SU-DHL-6 (cell line): ENCODE measurements at regions not wholly inside any gene's neighbourhood (a gene's known extent, or its start where the extent isn't known, plus 50 kb on each side); places are given as distances from the start of the nearest gene placed in this dataset.

ENCODE experiments used
- H2AFZ ChIP-seq: fragments of 200-600 bp; sonication (generic); 2 replicates; pipeline ENCODE4 v1.6.1; 2014; ENCODE audit warnings: low read depth, mild to moderate bottlenecking, moderate library complexity, mixed read lengths, antibody characterized with exemption, low read length; ENCODE audit not compliant: severe bottlenecking
- H3F3A ChIP-seq: fragments of 200-600 bp; shearing (Covaris generic); 2 replicates; pipeline ENCODE4 v1.6.0; 2016; ENCODE audit warnings: antibody characterized with exemption, mild to moderate bottlenecking; ENCODE audit not compliant: insufficient read depth
- H3K27ac ChIP-seq: fragments of 200-600 bp; sonication (generic); 2 replicates; pipeline ENCODE4 v1.5.1; 2016; ENCODE audit warnings: low read depth, mild to moderate bottlenecking, low read length, moderate library complexity, mixed read lengths
- H3K27me3 ChIP-seq: fragments of 200-600 bp; sonication (generic), shearing (Covaris generic); 2 replicates; pipeline ENCODE4 v1.6.0; 2014; ENCODE audit warnings: mild to moderate bottlenecking, low read length
- H3K36me3 ChIP-seq: fragments of 200-600 bp; sonication (generic); 2 replicates; pipeline ENCODE4 v1.6.1; 2014; ENCODE audit warnings: mild to moderate bottlenecking, low read length, mixed read lengths
- H3K4me2 ChIP-seq: fragments of 300-600, 200-600 bp; shearing (Covaris generic), sonication (generic); 2 replicates; pipeline ENCODE4 v1.6.0; 2014; ENCODE audit warnings: low read length, low read depth, mild to moderate bottlenecking; ENCODE audit not compliant: poor library complexity, severe bottlenecking
- H3K4me3 ChIP-seq: fragments of 200-600 bp; sonication (generic); 2 replicates; pipeline ENCODE4 v1.5.1; 2014; ENCODE audit warnings: antibody characterized with exemption, low read length, mild to moderate bottlenecking, mixed read lengths; ENCODE audit not compliant: insufficient read depth, poor library complexity, severe bottlenecking
- H3K79me2 ChIP-seq: fragments of 200-600 bp; sonication (generic); 2 replicates; pipeline ENCODE4 v1.6.1; 2014; ENCODE audit warnings: mild to moderate bottlenecking, low read length, moderate library complexity; ENCODE audit not compliant: insufficient read depth
- H3K9ac ChIP-seq: fragments of 200-600 bp; sonication (generic); 2 replicates; pipeline ENCODE4 v1.7.0; 2014; ENCODE audit warnings: mild to moderate bottlenecking, low read length
- H3K9me2 ChIP-seq: fragments of 200-600 bp; sonication (generic); replicated peaks from 2 replicates; pipeline ENCODE4 v1.6.1; 2014; ENCODE audit warnings: low read length; ENCODE audit not compliant: insufficient read depth
- H3K9me3 ChIP-seq: fragments of 200-600 bp; sonication (generic); 2 replicates; pipeline ENCODE4 v1.6.1; 2014; ENCODE audit warnings: low read length, mixed read lengths; ENCODE audit not compliant: insufficient read depth
- H4K20me1 ChIP-seq: fragments of 200-600 bp; sonication (generic); 2 replicates; pipeline ENCODE4 v1.6.1; 2014; ENCODE audit warnings: low read depth, mild to moderate bottlenecking, antibody characterized with exemption, low read length, moderate library complexity, mixed read lengths
- CTCF ChIP-seq: fragments of 200-600 bp; sonication (generic); IDR thresholded peaks from one replicate; pipeline ENCODE4 v1.5.1; 2017; ENCODE audit warnings: antibody characterized with exemption, mild to moderate bottlenecking, low read length, moderate library complexity; ENCODE audit not compliant: insufficient read depth, poor library complexity, severe bottlenecking
- EZH2phosphoT487 ChIP-seq: fragments of 200-600 bp; sonication (generic), shearing (Covaris generic); conservative IDR thresholded peaks from 2 replicates; pipeline ENCODE4 v1.6.1; 2018; ENCODE audit warnings: mild to moderate bottlenecking, antibody characterized with exemption, low read length, moderate library complexity, mixed read lengths

DNA sequence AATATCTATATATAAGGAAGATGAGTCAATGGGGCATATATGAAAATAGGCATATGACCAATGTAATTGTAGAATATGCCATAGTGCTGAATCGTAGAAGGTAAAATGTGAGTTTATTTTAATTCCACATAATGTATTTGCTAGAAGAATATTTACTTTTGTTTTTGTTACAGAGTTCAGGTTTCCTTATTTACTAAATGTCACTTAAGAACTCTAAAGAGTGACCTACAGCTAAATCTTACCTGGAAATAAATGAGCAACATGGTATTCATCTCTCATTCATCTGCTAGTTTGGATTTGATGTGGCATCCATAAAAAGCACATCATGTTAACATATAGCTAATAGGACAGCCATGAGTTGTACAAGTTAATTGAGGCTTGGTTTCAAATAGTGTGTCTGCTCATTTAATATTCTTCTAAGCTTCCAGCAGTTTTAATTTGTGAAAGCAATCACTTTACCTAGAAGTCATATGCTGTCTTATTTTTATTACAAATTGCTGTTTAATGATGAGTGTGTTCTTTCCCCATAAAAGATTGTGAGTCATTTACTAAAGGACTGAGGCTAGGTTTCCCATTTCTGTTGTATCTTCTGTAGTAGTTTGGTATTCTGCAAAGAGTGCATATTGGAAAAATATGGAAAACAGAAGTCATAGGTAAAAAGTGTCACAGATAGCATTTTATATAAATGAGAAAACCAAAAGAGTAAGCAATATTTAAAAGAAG, 222.1 kb upstream of the POU1F1 start:
- no peaks in the 10 kb centered on the region for H3K27me3 ChIP-seq
- H2AFZ ChIP-seq, result no peak overlapping the region
- no peaks in the 10 kb centered on the region for H4K20me1 ChIP-seq
- H3K9me3 ChIP-seq, result no peaks in the 10 kb centered on the region
- H3K9ac ChIP-seq, result no peak overlapping the region
- TF ChIP-seq CTCF (no peak), EZH2phosphoT487 (no peak)
- no peaks in the 10 kb centered on the region for H3K36me3 ChIP-seq
- H3K4me3 ChIP-seq, result no peak overlapping the region
- no peaks in the 10 kb centered on the region for H3F3A ChIP-seq
- no peaks in the 10 kb centered on the region for H3K9me2 ChIP-seq
- H3K27ac ChIP-seq, result no peak overlapping the region
- no peaks in the 10 kb centered on the region for H3K79me2 ChIP-seq
- H3K4me2 ChIP-seq, result no peak overlapping the region

DNA sequence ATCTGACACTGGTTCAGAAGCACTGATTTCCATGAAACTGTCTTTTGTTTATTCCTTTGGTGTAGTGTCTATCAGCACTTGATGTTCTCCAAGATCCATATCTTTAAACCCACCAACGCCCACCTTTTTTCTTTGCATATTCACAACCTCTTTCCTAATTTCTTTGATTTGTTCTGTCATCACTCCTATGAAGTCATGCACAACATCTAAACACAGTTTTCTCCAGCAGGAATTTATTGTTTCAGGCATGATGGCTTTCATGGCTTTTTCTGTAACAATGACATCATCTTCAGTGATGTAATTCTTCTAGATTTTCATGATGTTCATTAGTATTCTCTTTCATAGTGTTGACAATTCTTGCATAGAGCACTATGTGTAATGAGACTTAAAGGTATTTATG, 219.6 kb upstream of the POU1F1 start:
- Histone ChIP-seq H3K9ac (no peak overlapping the region), H3F3A (no peaks in the 10 kb centered on the region)
- TF ChIP-seq EZH2phosphoT487, result no peak
- TF ChIP-seq CTCF, result no peak

DNA sequence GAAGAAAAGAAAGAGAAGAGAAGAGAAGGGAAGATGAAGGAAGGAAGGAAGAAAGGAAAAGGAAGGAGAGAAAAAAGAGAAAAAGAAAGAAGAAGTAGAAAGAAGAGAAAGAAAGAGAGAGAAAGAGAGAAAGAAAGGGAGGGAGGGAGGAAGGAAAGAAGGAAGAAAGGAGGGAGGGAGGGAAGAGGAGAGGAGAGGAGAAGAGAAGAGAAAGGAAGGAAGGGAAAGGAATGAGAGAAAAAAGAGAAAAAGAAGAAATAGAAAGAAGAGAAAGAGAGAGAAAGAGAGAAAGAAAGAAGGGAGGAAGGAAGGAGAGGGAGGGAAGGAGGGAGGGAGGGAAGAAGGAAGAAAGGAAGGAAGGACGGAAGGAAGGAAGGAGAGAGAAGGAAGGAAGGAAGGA, 217.9 kb upstream of the POU1F1 start:
- Histone ChIP-seq H3K9me3 (no peaks in the 10 kb centered on the region), H3K27ac (no peak overlapping the region), H3K4me3 (no peak overlapping the region), H3K9me2 (no peaks in the 10 kb centered on the region), H3K79me2 (no peaks in the 10 kb centered on the region), H3K9ac (no peak overlapping the region), H3F3A (no peaks in the 10 kb centered on the region), H4K20me1 (no peaks in the 10 kb centered on the region), H3K36me3 (no peaks in the 10 kb centered on the region), H3K27me3 (no peaks in the 10 kb centered on the region), H3K4me2 (no peak overlapping the region), H2AFZ (no peak overlapping the region)
- no peak for TF ChIP-seq EZH2phosphoT487
- no peak for TF ChIP-seq CTCF

More for the DNA sequence above, 219.6 kb upstream of the POU1F1 start:
- H2AFZ ChIP-seq, result no peak overlapping the region
- H3K9me2 ChIP-seq, result no peaks in the 10 kb centered on the region
- no peaks in the 10 kb centered on the region for H3K9me3 ChIP-seq
- H3K27ac ChIP-seq, result no peak overlapping the region
- no peaks in the 10 kb centered on the region for H4K20me1 ChIP-seq
- no peaks in the 10 kb centered on the region for H3K36me3 ChIP-seq
- no peak overlapping the region for H3K4me3 ChIP-seq
- no peak overlapping the region for H3K4me2 ChIP-seq
- H3K79me2 ChIP-seq, result no peaks in the 10 kb centered on the region
- no peaks in the 10 kb centered on the region for H3K27me3 ChIP-seq
